NT2/D1 (cell line): ENCODE measurements at regions not wholly inside any gene's neighbourhood (a gene's known extent, or its start where the extent isn't known, plus 50 kb on each side); places are given as distances from the start of the nearest gene placed in this dataset.

Source experiments
- SUZ12 ChIP-seq: IDR thresholded peaks from 2 replicates; pipeline ENCODE4 v1.6.1; 2011; ENCODE audit not compliant: insufficient read length, insufficient read depth; ENCODE audit errors: extremely low read depth
- YY1 ChIP-seq: IDR thresholded peaks from 2 replicates; pipeline ENCODE4 v1.6.1; 2011; ENCODE audit not compliant: insufficient read length, insufficient read depth

- TF ChIP-seq YY1 (no peak), SUZ12 (no peak)
Measured at GRCh38 chr3:76049776-76050175, 264.4 kb upstream of the ZNF717 start.
